ENCODE measurements at regions not wholly inside any gene's neighbourhood (a gene's known extent, or its start where the extent isn't known, plus 50 kb on each side); places are given as distances from the start of the nearest gene placed in this dataset.
"Not testable (repeated sequence)": the region's sequence is repeated elsewhere in the genome, so short reads cannot be mapped to it uniquely, and the experiment has no call there.

DNA sequence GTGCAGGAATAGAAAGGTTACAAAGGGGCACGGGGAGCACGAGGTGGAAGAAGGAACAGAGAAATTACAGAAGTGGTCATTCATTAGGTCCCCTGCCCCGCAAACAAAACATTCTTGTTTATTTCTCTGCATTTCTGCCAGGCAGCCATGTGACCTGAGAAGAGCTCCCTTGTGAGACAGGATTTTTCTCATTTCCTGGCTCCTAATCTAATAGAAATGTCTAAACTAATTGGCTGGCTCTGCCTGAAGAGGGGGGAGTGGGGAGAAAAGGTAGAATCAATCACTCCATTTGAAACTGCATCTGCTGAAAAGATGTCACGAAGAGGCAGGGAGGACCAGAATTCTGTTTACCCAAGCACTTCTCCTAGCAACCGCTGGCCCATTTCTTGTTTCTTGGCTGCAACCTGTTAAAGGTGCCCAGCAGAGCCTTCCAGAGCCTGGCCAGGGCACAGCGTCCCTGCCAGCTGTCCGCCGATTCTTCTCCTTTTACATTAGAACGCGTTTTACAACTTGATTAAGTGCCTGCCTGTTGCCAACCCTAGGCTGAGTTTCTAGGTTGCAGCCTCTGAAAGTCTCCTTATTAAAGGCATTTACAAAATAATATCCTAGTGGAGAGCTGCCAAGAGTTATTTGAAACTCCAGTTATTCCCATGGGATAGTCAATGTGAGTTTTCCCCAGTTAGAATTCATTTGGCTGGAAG, 1227.6 kb downstream of the TYW1 start:
- no peak for DNase-seq (ENCODE audit: low read depth, low spot score)

- DNase-seq (ENCODE audit: low read depth, low spot score), result not testable (repeated sequence)
Measured at GRCh38 chr7:68231011-68231410, 1234.4 kb downstream of the TYW1 start.

GRCh38 chr7:68235937-68236336, 1239.3 kb downstream of the TYW1 start:
- no peak for DNase-seq (ENCODE audit: low read depth, low spot score)

DNA sequence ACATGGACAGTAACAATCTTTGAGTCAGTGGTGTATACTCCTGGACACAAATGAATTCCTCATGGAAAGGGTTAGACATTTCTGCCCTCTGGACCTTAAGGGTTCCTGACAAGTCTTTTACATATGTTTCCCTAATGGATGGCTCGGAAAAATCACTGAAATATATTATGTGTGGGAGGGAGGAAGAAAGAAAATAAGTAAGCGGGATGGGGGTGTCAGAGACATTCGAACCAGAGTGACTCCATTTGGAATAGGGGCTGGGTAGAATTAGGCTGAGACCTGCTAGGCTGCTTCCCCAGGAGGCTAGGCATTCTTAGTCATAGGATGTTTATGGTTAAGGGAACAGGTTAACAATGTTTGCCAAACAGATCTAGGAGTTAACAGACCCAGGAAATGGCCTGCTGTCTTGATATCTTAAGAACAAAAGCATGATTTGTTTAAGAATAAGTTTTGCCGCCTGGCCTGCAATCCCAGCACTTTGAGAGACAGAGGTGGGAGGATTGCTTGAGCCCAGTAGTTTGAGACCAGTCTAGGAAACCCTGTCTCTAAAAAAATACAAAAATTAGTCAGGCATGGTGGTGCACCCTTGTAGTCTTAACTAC, 1241.7 kb downstream of the TYW1 start:
- DNase-seq (ENCODE audit: low read depth, low spot score), result no peak

- no peak for DNase-seq (ENCODE audit: low read depth, low spot score)
Measured at GRCh38 chr7:68243128-68243527, 1246.5 kb downstream of the TYW1 start.

- no peak for DNase-seq (ENCODE audit: low read depth, low spot score)
Measured at GRCh38 chr7:68244389-68244788, 1247.8 kb downstream of the TYW1 start.

DNA sequence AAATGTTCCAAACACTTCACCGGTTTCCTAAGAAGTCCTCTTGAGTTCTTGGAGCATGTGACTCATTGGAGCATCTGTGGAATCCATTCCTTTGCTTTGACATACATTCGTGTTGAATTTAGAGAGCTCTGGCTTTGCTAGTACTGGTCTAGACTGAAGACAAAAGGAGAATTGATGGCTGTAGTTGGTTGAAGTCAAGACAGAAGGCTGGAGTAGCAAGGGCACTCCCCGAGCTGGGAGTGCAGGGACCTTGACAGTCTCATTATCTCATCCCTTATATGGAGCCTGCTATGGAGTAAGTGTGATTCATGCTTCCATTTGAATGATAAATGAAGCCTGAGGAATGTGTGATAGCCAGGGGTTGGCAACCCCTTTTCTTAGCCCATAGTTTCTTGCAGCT, 1249.1 kb downstream of the TYW1 start:
- no peak for DNase-seq (ENCODE audit: low read depth, low spot score)

GRCh38 chr7:68246189-68246633, 1249.6 kb downstream of the TYW1 start:
- DNase-seq (ENCODE audit: low read depth, low spot score), result no peak

DNA sequence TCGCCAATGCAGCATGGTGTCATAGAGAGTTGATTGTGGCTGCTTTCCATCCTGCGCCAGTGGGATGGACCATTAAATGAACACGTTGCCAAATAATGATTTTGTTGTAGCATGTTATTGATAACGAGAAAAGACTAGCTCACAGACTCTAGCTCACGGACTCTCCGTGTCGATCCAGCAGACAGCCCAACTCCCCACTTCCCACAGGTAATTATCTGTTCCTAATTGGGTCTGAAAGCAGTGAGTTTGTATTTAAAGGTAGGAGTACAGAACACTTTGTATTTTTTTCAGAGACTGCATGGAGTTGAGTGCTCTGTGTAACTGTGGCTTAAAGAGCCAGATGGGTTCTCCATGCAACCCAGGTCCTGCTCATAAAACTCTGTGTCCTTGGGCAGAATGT, 1250.5 kb downstream of the TYW1 start:
- DNase-seq (ENCODE audit: low read depth, low spot score), result no peak

- DNase-seq (ENCODE audit: low read depth, low spot score), result no peak
Measured at GRCh38 chr7:68247571-68247970, 1250.9 kb downstream of the TYW1 start.

DNA sequence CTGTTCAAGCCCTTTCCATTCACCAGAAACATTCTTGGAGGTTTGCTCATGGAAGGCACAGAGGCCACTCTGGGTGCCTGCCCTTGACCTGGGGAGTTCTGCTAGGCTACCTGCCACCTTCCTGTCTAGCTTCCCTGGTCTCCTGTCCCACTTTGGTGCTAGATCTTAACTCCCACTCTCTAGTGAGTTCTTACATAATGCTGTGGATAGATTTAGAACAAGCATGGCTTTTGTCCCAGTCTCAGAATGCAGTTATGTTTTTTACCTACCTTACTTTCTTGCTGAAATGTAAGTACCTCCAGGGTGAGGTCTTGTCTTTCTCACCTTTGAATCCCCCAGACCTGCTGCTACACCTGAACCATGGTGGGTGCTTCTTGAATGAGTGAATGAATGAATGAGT, 1252.3 kb downstream of the TYW1 start:
- no peak for DNase-seq (ENCODE audit: low read depth, low spot score)

- no peak for DNase-seq (ENCODE audit: low read depth, low spot score)
Measured at GRCh38 chr7:68249611-68250010, 1253.0 kb downstream of the TYW1 start.

DNA sequence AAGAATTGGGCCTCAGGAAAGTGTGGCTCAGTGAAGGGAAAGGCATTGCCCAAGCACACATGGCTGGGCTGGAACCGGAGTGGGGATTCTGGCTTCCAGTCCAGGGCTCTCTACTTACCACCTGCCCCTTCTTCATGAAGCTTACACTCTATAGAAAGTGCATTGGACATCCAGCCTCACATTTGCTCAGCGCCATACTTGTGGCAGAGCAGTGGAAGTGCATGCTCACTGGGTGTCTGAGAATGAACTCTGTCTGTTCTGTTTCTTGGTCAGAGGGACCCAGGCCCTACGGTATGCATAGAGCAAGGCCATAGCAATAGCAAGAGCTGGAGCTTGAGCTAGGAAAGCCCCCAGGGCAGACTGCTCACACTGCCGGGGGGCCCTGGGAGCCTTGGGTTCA, 1253.5 kb downstream of the TYW1 start:
- no peak for DNase-seq (ENCODE audit: low read depth, low spot score)

DNA sequence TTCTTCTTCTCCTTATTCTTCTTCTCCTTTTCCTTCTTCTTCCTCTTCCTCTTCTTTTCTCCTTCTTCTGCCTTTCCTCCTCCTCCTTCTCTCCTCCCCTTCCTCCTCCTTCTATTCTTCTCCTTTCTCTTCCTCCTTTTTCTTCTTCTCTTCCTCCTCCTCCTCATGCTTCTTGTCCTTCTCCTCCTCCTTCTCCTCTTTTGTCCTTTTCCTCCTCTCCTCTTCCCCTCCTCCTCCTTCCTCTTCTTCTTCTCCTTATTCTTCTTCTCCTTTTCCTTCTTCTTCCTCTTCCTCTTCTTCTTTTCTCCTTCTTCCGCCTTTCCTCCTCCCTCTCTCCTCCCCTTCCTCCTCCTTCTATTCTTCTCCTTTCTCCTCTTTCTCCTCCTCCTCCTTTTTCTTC, 1258.2 kb downstream of the TYW1 start:
- not testable (repeated sequence) for DNase-seq (ENCODE audit: low read depth, low spot score)

DNA sequence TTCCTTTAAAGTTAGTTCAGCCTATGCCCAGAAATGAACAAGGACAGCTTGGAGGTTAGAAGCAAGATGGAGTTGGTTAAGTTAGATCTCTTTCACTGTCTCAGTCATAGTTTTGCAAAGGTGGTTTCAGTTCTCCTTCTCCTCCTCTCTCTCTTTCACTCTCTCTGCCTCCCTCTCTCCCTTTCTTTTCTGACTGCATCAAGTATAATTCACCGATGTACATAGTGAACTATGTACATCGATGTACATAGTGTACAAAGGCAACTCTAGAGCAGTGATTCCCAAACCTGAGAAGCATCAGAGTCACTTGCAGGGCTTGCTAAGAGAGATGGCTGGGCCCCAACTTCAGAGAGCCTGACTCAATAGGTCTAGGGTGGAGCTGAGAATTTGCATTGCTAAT, 1259.7 kb downstream of the TYW1 start:
- no peak for DNase-seq (ENCODE audit: low read depth, low spot score)

DNA sequence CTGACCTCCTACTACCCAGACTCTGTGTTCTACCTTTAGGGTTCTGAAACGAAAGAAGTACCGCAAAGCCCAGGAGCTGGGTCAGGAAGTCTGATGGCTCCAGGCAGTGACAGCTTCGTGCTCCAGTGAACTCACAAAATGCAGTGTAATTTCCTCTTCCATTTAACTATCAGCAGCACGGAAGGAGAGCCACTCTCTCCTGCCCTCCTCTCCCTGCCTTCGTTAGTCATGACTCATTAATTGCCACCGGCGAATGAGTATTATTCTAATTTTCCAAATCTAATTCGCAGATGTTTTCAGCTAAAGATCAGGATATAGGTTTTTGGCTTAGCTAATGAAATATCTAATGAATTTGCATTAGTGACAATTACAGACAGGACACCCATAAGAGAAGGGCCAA, 1262.0 kb downstream of the TYW1 start:
- no peak for DNase-seq (ENCODE audit: low read depth, low spot score)

DNA sequence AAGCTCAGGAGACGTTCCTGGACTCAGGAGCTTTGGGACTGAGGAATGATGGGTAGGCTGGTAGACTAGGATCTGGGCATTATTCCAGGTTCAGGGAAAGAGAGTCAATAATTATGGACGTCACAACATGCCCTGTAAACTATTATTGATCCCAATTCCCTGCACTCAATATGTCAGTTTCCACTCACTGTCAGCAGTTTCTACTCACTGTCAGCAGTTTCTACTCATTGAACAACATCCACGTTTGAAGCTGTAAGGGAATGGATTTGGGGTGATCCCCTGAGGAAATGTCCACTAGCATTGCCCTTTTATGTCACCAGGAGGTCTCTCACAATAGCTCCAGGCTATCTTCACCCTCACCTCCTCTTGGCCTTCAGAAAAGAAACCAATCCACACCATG, 1268.6 kb downstream of the TYW1 start:
- DNase-seq (ENCODE audit: low read depth, low spot score), result no peak

DNA sequence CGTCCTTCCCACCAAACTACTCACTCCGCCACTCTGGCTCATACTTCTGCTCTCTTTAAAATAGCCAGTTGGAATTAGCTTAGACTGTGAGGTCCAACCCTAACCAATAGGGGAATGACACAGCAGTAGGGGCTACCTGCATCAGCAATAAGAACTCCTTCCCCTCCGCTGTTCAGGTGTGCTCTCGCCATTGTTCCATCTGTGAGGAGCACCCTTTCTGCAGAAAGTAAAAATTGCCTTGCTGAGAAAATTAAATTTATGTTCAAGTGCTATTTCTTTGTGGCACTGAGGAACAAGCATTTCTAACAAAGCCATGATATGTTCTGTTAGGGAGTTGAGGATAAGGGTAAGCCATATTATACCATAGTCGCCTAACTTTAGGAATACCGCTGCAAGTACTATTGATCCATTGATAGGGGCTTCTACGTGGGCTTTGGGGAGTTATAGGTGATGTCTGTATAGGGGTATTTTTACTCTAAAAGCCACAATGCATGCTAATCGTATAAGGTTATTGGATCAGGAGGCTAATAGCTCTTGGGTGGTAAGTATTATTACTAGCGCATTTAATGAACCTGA, 1269.5 kb downstream of the TYW1 start:
- DNase-seq (ENCODE audit: low read depth, low spot score), result no peak

DNA sequence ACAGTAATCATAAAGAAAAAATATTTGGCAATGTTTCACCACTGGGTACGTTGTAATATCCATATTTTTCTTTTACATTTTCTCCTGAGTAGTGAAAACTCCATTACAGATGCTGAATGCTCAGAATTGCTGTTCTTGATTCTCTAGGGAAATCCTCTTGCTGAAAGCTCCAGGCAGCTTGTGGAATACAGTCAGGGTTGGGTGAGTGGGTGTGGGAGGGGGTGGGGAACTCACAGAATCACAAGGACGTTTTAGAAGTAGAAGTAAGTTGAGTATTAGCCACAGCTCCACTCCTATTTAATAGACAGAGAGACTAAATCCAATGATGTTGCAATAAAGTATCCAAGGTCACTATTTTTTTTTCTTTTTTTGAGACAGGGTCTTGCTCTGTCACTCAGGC, 1270.9 kb downstream of the TYW1 start:
- DNase-seq (ENCODE audit: low read depth, low spot score), result no peak

- no peak for DNase-seq (ENCODE audit: low read depth, low spot score)
Measured at GRCh38 chr7:68269405-68269804, 1272.8 kb downstream of the TYW1 start.

GRCh38 chr7:68272507-68272906, 1275.9 kb downstream of the TYW1 start:
- no peak for DNase-seq (ENCODE audit: low read depth, low spot score)

DNA sequence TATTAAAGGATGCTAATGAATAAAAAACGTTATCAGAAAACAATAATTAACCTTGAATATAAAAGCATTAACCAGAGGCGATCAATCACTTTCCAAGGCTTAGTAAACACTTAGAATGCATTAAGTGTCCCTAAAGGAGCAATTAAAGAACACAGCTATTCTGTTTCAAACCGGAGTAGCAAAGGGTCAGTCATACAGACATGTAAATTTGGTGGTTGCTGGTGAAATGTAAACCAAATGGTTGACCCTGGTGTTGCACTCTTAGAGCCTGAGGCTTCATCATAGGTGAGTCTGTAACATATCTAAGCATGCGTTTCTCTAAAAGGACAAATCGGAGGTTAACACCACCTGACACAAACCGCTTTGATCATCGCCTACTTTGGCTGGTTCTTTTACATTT, 1280.1 kb downstream of the TYW1 start:
- no peak for DNase-seq (ENCODE audit: low read depth, low spot score)

DNA sequence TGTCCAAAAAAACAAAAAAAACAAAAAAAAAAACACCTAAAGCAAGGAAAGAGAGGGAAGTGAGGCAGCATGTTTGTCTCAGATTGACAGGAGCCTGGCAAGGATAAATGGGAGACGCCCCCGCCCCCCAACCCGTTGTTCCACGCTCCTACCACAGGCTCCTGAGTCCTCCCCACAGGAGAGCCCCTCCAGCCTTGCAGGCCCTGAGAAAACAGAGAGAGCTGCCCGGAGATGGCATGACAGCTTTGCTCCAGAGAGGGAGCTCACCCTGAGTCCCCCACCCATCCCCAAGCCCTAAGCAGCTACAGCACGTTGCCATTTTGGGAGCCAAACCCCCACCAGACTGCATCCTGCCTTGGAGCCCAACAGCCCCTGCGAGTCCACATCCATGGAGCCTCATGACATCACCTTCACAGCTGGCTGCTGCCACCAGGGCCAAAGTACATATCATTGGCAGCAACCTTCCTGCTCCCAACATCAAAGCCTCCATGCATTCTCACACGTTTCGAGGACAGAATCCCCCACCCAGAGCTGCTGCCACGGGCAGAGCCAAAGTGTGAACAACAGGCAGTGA, 1283.3 kb downstream of the TYW1 start:
- no peak for DNase-seq (ENCODE audit: low read depth, low spot score)
